ENCODE measurements at regions not wholly inside any gene's neighbourhood (a gene's known extent, or its start where the extent isn't known, plus 50 kb on each side); places are given as distances from the start of the nearest gene placed in this dataset.

GRCh38 chr7:119647286-119647685 lies 625.7 kb upstream of the KCND2 start:
- TF ChIP-seq CTCF (IDR thresholded peaks at IDR 0.05; ENCODE audit: insufficient read depth, low read depth, low read length), result no peak
- TF ChIP-seq EZH2 (IDR thresholded peaks at IDR 0.05; ENCODE audit: insufficient read depth, low read length), result no peak

Data from astrocyte (in vitro differentiated cells and primary cell).